ENCODE measurements at regions not wholly inside any gene's neighbourhood (a gene's known extent, or its start where the extent isn't known, plus 50 kb on each side); places are given as distances from the start of the nearest gene placed in this dataset.

- FAIRE-seq: no peak
- DNase-seq (ENCODE audit: low spot score): no peak
These were observed 83.3 kb upstream of the ZKSCAN2 start for GRCh38 chr16:25340973-25341372.

GRCh38 chr16:25317732-25318316 lies 60.2 kb upstream of the ZKSCAN2 start:
- FAIRE-seq (no peak), DNase-seq (ENCODE audit: low spot score) (no peak)

DNA sequence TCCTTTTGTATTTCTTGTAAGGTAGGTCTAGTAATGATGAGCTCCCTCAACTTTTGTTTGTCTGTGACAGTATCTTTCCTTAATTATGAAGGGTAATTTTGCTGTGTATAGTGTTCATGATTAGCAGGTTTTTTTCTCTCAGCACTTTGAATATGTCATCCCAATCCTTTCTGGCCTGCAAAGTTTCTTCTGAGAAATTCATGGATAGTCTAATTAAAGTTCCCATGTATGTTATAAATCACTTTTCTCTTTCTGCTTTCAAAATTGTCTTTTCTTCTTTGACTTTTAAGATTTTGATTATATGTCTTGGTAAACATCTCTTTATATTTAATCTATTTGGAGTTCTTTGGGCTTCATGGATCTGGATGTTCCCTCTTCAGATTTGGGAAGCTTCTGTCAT lies 54.3 kb upstream of the ZKSCAN2 start:
- FAIRE-seq: no peak
- no peak for DNase-seq (ENCODE audit: low spot score)

DNA sequence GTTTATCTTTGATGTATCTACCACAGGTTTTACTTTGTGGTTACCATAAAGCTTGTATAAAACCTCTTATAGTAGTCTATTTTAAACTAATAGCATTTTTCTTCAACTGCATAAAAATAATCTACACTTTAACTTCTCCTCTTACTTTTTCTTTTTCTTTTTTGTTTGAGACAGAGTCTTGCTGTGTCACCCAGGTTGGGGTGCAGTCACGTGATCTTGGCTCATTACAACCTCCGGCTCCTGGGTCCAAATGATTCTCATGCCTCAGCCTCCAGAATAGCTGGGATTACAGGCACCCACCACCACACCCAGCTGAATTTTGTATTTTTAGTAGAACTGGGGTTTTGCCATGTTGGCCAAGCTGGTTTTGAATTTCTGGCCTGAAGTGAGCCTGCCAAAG lies 53.4 kb upstream of the ZKSCAN2 start:
- DNase-seq (ENCODE audit: low spot score) (no peak), FAIRE-seq (no peak)
